LNCaP clone FGC (cell line): ENCODE measurements at regions not wholly inside any gene's neighbourhood (a gene's known extent, or its start where the extent isn't known, plus 50 kb on each side); places are given as distances from the start of the nearest gene placed in this dataset.

Source experiments
- DNase-seq: peaks from one replicate; pipeline ENCODE4 v3.0.0-alpha.2; 2011; ENCODE audit warnings: low read depth
- H3K4me3 ChIP-seq: 2 replicates; pipeline ENCODE4 v1.5.1; 2011; ENCODE audit warnings: mild to moderate bottlenecking, low read depth, low read length, control low read depth
- TF ChIP-seq, protein P1 (sequence below): IDR thresholded peaks from 2 replicates; pipeline ENCODE4 v1.5.1; 2012; ENCODE audit warnings: mild to moderate bottlenecking; ENCODE audit not compliant: control insufficient read depth, insufficient read depth; ENCODE audit errors: extremely low read depth

DNA sequence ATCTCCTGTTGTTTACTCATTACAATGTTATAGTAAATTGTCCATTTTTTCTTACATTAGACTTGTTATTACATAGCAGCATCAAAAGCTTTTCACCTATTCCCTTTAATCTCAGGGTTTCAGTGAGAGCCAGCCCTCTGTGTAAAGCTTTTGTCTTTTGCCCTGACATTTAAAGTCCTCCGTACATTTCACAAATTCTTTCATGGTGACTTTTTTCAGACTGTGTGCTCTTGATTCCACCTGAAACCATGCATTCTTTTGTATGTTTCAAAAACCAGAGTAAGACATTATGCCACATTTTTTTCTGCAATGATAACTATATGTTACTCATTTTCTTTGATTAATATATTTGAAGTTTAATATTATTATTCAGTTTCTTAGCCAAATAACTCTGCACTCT is 781.4 kb upstream of the ROBO1 start:
- DNase-seq, result no peak
- no peak overlapping the region for H3K4me3 ChIP-seq
- TF ChIP-seq, protein P1, sequence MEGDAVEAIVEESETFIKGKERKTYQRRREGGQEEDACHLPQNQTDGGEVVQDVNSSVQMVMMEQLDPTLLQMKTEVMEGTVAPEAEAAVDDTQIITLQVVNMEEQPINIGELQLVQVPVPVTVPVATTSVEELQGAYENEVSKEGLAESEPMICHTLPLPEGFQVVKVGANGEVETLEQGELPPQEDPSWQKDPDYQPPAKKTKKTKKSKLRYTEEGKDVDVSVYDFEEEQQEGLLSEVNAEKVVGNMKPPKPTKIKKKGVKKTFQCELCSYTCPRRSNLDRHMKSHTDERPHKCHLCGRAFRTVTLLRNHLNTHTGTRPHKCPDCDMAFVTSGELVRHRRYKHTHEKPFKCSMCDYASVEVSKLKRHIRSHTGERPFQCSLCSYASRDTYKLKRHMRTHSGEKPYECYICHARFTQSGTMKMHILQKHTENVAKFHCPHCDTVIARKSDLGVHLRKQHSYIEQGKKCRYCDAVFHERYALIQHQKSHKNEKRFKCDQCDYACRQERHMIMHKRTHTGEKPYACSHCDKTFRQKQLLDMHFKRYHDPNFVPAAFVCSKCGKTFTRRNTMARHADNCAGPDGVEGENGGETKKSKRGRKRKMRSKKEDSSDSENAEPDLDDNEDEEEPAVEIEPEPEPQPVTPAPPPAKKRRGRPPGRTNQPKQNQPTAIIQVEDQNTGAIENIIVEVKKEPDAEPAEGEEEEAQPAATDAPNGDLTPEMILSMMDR, result no peak

DNA sequence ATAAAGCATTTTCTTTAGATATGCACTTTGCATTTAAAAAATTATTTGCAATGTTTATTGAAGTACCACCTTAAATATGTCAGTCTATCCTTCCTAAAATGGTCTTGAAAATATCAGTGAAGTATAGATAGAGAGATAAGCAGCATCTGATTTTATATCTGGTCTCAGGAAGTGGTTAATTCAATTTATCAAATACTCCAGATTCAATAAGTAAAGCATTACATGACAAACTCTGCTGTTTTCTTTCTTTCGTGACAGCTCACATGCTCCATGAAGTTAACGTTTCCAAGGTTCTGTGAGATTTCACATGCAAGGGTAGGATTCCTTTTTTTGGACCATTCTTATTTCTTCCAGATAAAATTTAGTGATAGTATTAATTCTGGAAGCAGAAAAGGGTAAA is 775.4 kb upstream of the ROBO1 start:
- no peak overlapping the region for H3K4me3 ChIP-seq
- DNase-seq, result no peak
- TF ChIP-seq, protein P1, result no peak

DNA sequence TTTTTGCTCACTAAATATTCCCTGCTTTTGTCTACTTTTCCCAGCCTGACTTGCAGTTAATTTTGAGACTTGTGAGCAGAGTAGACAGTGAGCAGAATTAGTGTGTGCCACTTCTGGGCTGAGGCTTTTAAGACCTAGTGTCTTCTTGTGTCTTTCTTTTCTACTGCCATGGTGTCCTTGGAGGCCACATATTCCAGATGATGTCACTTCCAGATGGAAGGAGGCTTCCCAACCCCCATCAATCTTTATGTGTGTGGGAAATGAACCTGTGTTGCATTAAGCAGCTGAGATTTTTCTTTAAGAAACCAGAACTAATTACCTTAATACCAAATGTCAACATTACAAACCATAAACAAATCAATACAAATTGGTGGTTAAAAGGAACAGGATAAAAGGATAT is 774.7 kb upstream of the ROBO1 start:
- TF ChIP-seq, protein P1, result no peak
- DNase-seq, result no peak
- no peak overlapping the region for H3K4me3 ChIP-seq

DNA sequence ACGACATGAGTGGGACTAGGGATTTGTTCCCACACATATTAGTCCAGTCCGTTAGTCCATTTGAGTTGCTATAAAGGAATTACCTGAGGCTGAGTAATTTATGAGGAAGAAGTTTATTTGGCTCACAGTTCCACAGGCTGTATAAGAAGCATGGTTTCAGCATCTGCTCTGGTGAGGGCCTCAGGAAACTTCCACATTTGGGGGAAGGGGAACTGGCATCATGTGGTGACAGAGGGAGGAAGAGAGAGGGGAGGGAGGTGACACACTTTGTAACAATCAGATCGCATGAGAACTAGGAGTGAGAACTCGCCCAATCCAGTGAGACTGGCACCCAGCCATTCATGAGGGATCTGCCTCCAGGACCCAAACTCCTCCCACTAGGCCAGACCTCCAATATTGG is 769.9 kb upstream of the ROBO1 start:
- H3K4me3 ChIP-seq, result no peak overlapping the region
- no peak for DNase-seq
- TF ChIP-seq, protein P1, result no peak

DNA sequence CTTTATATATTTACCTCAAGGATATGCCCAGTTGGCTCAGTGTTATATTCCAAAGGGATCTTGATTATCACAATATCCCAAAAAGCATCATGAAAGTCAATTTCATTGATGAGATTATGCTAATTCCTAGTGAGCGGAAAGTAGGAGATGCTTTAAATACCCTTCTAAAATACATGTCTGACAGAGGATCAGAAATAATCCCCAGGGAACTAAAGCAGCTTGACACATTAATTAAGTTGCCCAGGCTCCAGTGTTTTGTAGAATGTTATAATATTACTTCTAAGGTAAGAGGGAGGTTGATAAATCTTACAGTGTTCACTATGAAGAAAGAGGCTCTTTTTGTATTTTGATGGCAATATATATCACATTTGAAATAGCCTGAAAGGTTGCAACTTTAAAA is 767.5 kb upstream of the ROBO1 start:
- no peak overlapping the region for H3K4me3 ChIP-seq
- TF ChIP-seq, protein P1, result no peak
- no peak for DNase-seq

DNA sequence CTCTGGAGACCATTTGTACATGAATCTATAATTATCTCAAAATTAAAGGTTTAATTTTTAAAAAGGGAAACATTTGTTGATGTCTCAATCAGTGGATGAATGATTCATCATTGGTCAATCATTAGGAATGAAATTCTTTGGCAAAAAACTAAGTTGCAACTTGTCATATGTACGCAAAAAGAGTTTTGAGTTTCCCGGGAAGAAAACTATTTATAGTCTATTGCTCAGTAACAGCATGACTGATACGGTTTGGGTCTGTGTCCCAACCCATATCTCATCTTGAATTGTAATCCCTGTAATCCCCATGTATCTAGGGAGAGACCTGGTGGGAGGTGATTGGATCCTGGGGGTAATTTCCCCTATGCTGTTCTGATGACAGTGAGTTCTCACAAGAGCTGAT is 765.8 kb upstream of the ROBO1 start:
- TF ChIP-seq, protein P1, result no peak
- no peak for DNase-seq
- no peak overlapping the region for H3K4me3 ChIP-seq

DNA sequence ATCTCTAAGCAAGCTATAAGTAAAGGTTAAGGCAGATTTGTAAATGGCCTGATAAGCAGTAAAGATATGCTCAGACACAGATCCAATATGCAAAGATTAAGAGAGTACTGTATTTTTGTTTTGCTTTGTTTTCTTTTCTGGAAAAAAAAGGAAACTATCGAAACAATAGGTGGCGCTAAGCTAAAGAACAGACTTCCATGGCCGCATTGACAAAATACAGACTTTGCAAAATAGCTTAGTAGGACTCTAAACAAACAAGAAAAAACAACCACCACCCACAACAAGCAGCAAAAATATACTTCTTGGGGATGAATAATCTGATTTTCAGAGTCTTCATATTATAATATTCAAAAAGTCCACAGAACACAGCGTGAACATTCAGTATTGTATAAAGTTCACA is 758.4 kb upstream of the ROBO1 start:
- DNase-seq, result no peak
- TF ChIP-seq, protein P1, result peak; percentile 53
- no peak overlapping the region for H3K4me3 ChIP-seq
